ENCODE measurements at regions not wholly inside any gene's neighbourhood (a gene's known extent, or its start where the extent isn't known, plus 50 kb on each side); places are given as distances from the start of the nearest gene placed in this dataset.

GRCh38 chr9:115629879-115630840 is 512.2 kb upstream of the TNC start:
- DNase-seq, result no peak

DNA sequence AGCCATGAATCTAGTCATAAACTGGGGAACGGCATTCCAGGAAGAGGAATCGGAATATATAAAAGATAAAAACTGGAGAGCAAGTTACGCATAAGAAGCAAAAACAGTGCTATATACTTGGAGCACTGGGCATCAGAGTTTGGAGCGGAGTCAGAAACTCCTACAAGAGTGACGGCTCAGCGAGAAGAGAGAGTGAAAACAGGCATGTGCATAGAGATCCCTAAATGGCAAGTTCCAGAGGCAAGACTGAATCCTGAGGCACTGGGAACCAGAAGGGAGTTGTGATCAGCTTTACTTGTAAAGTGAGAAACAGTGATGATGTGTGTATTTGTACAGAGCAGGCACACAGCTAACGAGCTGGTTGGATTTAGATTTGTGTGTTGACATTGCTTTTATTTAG is 514.4 kb upstream of the TNC start:
- no peak for DNase-seq

- DNase-seq, result no peak
Measured at GRCh38 chr9:115633104-115633503, 515.1 kb upstream of the TNC start.

GRCh38 chr9:115635680-115636383 is 517.8 kb upstream of the PAPPA start:
- DNase-seq, result no peak

DNA sequence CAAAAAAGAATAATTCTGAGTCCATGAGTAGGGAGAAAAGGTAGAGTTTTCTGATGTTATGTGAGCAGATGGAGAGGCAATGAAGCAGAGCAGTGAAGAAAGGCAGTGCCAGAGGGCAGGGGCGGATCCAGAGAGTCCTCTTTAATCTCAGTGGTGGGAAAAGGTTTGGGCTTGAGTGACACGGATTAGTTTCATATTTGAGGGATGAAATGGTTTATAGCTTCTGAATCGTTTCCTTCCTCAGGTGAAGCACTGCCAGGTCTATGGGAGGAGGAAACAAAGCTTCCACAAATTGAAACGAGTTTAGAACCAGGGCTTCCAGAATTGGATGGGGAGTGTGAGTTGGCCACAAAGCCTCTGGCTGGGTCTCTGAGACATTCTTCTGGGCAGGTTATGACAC is 517.0 kb upstream of the PAPPA start:
- no peak for DNase-seq

DNA sequence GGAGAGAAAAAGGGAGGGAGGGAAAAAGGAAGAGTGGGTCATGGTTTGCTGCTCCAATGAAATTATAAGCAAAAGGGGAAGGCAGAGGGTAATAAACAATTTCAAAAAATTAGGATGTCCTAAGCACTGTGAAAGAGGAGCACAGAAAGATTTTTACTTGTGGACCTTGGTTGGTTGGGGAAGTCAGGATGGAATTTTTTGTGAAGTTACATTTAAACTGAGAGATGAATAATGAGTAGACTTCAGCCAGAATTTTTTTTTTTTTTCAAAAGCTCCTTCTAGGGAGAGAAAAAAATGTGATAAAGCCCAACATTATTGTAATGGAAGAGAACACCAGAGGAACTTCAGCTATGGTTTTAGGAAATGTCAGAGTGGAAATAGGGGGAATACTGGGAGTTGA is 515.9 kb upstream of the PAPPA start:
- DNase-seq, result no peak

- DNase-seq, result no peak
Measured at GRCh38 chr9:115640887-115641286, 512.7 kb upstream of the PAPPA start.

DNA sequence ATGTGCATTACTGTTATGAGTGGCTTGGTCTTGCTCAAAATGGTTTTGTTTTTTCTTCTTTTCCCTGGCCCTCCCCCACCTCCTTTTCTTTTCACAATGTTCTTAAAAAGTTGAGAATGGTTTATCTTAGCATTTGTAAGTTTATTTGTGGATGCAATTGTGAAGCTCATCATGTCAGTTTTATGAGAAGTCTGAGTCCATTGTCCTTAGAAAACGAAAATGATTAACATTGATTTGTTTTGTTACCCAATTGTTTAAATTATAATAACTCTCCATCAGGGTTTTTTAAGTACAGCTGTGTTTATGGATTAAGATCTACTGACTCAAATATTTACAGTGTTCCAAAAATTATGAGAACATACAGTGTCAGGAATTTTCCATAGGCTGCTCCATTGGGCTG is 511.3 kb upstream of the PAPPA start:
- DNase-seq, result no peak

- no peak for DNase-seq
Measured at GRCh38 chr9:115643948-115644727, 509.5 kb upstream of the PAPPA start.

DNA sequence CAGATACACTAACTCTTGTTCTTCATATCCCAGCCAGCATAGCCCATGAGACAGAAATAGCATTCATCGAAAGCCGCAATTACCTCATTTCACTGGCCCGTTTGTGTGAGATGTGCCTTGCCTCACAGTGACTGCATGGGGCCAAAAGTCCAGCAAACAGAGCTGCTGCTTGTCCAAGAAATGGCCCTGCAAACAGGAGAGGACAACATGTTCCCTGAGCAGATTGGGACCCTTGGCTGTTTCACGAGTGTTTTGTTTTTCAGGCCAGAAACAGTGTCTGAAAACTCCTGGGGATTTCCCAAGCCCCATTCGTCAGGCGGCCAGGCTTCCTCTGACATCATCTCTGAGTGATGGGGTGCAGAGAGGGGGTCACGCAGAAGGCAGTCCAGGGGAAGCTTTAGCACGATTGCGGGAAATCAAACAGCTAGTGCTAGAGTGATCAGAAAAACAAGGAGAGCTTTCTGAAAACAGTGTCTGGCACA is 503.6 kb upstream of the PAPPA start:
- DNase-seq, result no peak

- DNase-seq, result no peak
Measured at GRCh38 chr9:115650768-115651167, 502.8 kb upstream of the PAPPA start.

DNA sequence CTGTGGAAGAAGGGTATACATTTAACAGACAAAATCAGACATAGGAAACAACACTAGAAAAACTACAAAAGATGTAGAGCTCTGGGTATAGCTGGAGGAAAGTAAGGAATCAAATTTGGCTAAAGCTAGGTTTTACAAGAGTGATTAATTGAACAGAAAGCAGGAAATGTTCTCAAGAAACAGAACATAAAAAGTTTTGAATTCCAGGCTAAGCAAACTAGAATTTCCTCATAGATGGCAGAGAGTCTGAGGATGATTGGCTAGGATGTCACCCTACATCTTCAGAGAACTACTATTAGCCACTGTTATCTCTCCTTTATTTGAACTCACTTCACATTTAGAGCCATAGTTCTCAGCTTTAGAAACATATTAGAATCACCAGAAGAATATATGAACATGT is 502.1 kb upstream of the PAPPA start:
- no peak for DNase-seq

DNA sequence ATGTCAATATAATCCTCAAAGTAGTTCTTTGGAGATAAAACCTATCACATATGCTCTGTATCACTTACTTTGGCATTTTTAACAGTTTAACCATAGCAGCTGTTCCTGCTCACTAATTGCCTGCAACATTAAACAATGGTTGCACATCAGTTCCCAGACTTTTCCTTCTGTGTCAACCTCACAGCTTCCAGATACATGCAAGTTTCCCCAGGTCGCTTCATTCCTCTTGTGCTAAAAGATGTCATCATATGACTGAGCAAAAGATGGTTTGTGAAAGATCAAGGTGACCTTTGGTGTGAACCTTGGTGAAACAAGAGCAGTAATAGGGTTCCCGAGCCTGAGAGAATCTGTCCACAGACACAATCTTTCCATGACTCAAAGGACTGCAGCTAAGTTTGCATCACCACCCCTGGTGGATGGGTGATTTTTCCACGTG is 500.4 kb upstream of the PAPPA start:
- no peak for DNase-seq

DNA sequence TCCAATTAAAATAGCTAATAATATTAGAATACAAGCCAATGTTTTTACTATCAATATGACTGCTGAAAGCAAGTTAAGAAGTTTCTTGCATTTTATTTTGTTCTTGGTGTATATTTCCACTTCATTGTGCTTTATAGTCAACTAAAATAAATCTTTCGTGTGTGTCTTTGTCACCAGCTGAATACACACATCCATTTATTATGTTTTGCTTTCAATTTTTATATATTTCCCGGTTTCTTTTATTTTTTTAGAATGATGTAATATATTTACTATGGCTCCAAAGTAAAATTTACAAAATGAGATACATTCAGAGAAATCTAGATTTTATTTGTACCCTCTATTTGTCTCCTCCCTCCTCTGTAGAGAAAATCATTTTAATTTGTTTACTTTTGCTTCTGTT is 495.9 kb upstream of the PAPPA start:
- DNase-seq, result no peak

- no peak for DNase-seq
Measured at GRCh38 chr9:115665519-115665918, 488.1 kb upstream of the PAPPA start.

GRCh38 chr9:115668521-115668920 is 485.1 kb upstream of the PAPPA start:
- DNase-seq, result no peak

- no peak for DNase-seq
Measured at GRCh38 chr9:115671236-115671962, 482.2 kb upstream of the PAPPA start.

- no peak for DNase-seq
Measured at GRCh38 chr9:115671963-115672305, 481.7 kb upstream of the PAPPA start.

GRCh38 chr9:115672477-115673316 is 480.9 kb upstream of the PAPPA start:
- no peak for DNase-seq

- DNase-seq, result no peak
Measured at GRCh38 chr9:115673599-115673998, 480.0 kb upstream of the PAPPA start.

- no peak for DNase-seq
Measured at GRCh38 chr9:115674091-115674490, 479.5 kb upstream of the PAPPA start.

- no peak for DNase-seq
Measured at GRCh38 chr9:115675834-115676233, 477.8 kb upstream of the PAPPA start.
